Vagina (tissue), 2 donors: ENCODE measurements at regions not wholly inside any gene's neighbourhood (a gene's known extent, or its start where the extent isn't known, plus 50 kb on each side); places are given as distances from the start of the nearest gene placed in this dataset.

Source experiments
- DNase-seq, 2 donors: peaks; one replicate each; pipeline ENCODE4 v3.0.0-alpha.2; 2017; ENCODE audit errors: extremely low spot score in 2 of 2
- H3K27ac ChIP-seq: fragments of 200-600 bp; sonication (generic); one replicate; pipeline ENCODE4 v1.5.1; 2019
- H3K27me3 ChIP-seq: fragments of 200-600 bp; sonication (generic); one replicate; pipeline ENCODE4 v1.5.1; 2019
- H3K36me3 ChIP-seq, 2 donors: fragments of 200-600 bp; sonication (generic); one replicate each; pipeline ENCODE4 v1.5.1; 2017 to 2019
- H3K4me1 ChIP-seq: fragments of 200-600 bp; sonication (generic); one replicate; pipeline ENCODE4 v1.5.1; 2019
- H3K4me3 ChIP-seq, 2 donors: fragments of 200-600 bp; sonication (generic); 1 replicate in 1 of 2; 2 replicates in 1 of 2; pipeline ENCODE4 v1.5.1; 2016 to 2019
- H3K9me3 ChIP-seq: fragments of 200-600 bp; sonication (generic); one replicate; pipeline ENCODE4 v1.5.1; 2019
- POLR2A ChIP-seq, 2 donors: fragments of 450-650 bp; IDR thresholded peaks; one replicate each; pipeline ENCODE4 v1.6.1; 2017; ENCODE audit warnings: antibody characterized with exemption in 2 of 2, mild to moderate bottlenecking in 2 of 2, moderate library complexity in 2 of 2
- POLR2AphosphoS5 ChIP-seq, 2 donors: sonication (generic); formaldehyde crosslinking; IDR thresholded peaks; one replicate each; pipeline ENCODE4 v1.9.0; 2017; ENCODE audit warnings: antibody characterized with exemption in 2 of 2, mild to moderate bottlenecking in 2 of 2, low read depth in 1 of 2; ENCODE audit not compliant: insufficient read depth in 1 of 2
- intact Hi-C: fragments of 100-400 bp; cut with DNase I; formaldehyde crosslinking; loops from one replicate; pipeline ENCODE4 v1.15.1; 2023
- TF ChIP-seq, protein P1 (sequence below), 3 experiments: fragments of 450-650 bp in 2 of 3; fragments of 200-600 bp in 1 of 3; sonication (generic) in 1 of 3; IDR thresholded peaks; one replicate each; pipeline ENCODE4 v1.5.1; 2017 to 2019; ENCODE audit warnings: antibody characterized with exemption in 3 of 3, mild to moderate bottlenecking in 2 of 3, moderate library complexity in 2 of 3

DNA sequence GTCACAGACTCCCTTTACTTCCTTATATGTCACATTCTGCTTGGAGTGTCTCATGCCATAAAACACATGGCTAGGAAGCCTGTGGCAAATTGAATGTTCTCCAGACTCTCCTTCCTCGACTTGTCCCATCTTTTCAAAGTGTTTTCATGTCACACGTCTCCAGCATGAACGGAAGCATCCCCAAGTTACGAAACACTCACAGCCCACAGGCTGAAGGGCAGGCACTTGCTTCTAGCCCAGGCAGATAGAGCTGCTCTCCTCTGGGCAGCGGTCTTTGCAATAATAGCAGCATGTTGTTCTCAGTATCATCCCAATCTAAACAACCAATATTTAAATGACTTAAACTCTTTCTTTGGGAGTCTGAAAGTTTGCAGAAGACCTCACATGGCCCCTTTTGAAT, 85.3 kb upstream of the ADAMTS9 start:
- H3K27me3 ChIP-seq, result no peaks in the 10 kb centered on the region
- DNase-seq, result no peak
- no peaks in the 10 kb centered on the region for H3K9me3 ChIP-seq
- no peaks in the 10 kb centered on the region for H3K36me3 ChIP-seq
- intact Hi-C loops, result no loop called here
- H3K4me1 ChIP-seq, result peaks cover 7% of the 10 kb centered on the region
- no peak overlapping the region for H3K4me3 ChIP-seq
- TF ChIP-seq POLR2AphosphoS5 (IDR thresholded peaks at IDR 0.05; ENCODE audit: insufficient read depth in 1 of 2, low read depth in 1 of 2), result no peak
- TF ChIP-seq, protein P1, sequence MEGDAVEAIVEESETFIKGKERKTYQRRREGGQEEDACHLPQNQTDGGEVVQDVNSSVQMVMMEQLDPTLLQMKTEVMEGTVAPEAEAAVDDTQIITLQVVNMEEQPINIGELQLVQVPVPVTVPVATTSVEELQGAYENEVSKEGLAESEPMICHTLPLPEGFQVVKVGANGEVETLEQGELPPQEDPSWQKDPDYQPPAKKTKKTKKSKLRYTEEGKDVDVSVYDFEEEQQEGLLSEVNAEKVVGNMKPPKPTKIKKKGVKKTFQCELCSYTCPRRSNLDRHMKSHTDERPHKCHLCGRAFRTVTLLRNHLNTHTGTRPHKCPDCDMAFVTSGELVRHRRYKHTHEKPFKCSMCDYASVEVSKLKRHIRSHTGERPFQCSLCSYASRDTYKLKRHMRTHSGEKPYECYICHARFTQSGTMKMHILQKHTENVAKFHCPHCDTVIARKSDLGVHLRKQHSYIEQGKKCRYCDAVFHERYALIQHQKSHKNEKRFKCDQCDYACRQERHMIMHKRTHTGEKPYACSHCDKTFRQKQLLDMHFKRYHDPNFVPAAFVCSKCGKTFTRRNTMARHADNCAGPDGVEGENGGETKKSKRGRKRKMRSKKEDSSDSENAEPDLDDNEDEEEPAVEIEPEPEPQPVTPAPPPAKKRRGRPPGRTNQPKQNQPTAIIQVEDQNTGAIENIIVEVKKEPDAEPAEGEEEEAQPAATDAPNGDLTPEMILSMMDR (IDR thresholded peaks at IDR 0.05), result no peak
- no peak for TF ChIP-seq POLR2A (IDR thresholded peaks at IDR 0.05)
- no peak overlapping the region for H3K27ac ChIP-seq

DNA sequence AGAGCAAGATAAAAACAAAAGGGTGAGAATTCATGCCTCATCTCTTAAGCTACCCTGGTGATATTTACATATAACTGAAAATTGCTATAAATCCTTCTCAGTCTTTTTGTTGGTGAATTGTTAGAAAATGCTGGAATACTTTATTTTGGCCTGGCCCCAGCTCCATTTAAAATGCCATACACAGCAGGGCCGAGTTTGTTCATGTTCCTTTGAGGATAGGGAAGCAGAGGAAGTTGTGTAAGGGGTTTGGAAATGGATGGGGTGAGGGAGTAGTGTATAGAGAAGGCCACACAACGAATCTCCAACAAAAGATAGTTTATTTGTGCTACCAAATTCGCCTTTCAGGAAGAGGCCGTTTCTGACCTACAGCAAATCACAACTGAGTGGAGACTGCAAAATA, 78.6 kb upstream of the ADAMTS9 start:
- intact Hi-C loops, result no loop called here
- DNase-seq, result no peak
- Histone ChIP-seq H3K36me3 (no peaks in the 10 kb centered on the region), H3K9me3 (no peaks in the 10 kb centered on the region), H3K4me1 (peaks cover 10% of the 10 kb centered on the region), H3K27me3 (no peaks in the 10 kb centered on the region), H3K4me3 (no peak overlapping the region), H3K27ac (no peak overlapping the region)
- TF ChIP-seq POLR2AphosphoS5 (IDR thresholded peaks at IDR 0.05; ENCODE audit: insufficient read depth in 1 of 2, low read depth in 1 of 2), result no peak
- no peak for TF ChIP-seq POLR2A (IDR thresholded peaks at IDR 0.05)
- TF ChIP-seq, protein P1 (IDR thresholded peaks at IDR 0.05), result no peak

DNA sequence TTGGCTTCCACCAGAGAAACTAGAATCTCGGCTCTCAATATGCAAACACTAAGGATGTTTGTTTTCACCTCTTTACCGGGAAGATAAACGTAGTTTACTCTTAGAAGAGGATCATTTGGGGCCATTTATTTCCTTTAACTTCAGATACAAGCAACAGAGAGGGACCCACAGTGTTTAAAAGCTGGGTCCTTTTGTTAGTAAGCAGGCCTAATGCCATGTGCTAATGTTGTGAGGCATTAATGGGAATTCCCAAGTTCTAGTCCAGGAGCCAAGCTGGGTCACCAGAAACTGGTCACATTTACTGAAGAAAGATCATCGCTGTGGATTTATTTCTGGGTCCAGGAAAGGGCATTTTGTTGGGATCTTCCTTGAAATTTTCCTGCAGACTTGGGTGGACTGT, 78.1 kb upstream of the ADAMTS9 start:
- no peak overlapping the region for H3K4me3 ChIP-seq
- no peaks in the 10 kb centered on the region for H3K36me3 ChIP-seq
- DNase-seq, result no peak
- no peak overlapping the region for H3K27ac ChIP-seq
- no peaks in the 10 kb centered on the region for H3K27me3 ChIP-seq
- intact Hi-C loops, result no loop called here
- no peaks in the 10 kb centered on the region for H3K9me3 ChIP-seq
- no peak for TF ChIP-seq POLR2AphosphoS5 (IDR thresholded peaks at IDR 0.05; ENCODE audit: insufficient read depth in 1 of 2, low read depth in 1 of 2)
- TF ChIP-seq, protein P1 (IDR thresholded peaks at IDR 0.05), result no peak
- no peak for TF ChIP-seq POLR2A (IDR thresholded peaks at IDR 0.05)
- peaks cover 10% of the 10 kb centered on the region for H3K4me1 ChIP-seq

DNA sequence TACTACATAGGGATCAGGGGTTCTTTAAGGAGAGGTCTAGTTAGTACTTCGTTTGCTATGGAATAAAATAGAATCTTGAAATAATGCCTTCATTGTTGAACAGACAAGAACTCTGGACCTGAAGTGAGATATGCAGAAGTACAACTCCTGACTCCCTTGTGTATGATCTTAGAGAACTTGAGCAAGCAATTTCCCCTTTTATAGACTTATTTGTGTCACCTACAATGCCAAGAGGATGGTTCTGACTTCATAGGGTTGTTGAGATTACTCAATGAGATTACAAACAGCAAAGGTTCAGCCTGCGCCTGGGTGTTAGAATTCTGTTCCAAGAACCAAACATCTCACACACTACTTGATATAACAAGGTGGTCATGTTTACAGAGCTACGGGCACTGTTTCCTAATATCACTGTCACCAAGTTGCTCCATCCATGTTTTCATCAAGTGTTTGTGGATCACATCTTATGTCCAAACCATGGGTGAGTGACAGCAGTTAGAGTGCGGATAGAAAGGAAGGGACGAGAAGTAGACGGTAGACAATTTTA, 76.7 kb upstream of the ADAMTS9 start:
- no peaks in the 10 kb centered on the region for H3K9me3 ChIP-seq
- H3K4me1 ChIP-seq, result peaks cover 10% of the 10 kb centered on the region
- H3K4me3 ChIP-seq, result no peak overlapping the region
- DNase-seq, result no peak
- no peaks in the 10 kb centered on the region for H3K36me3 ChIP-seq
- TF ChIP-seq, protein P1 (IDR thresholded peaks at IDR 0.05), result no peak
- no peak for TF ChIP-seq POLR2AphosphoS5 (IDR thresholded peaks at IDR 0.05; ENCODE audit: insufficient read depth in 1 of 2, low read depth in 1 of 2)
- TF ChIP-seq POLR2A (IDR thresholded peaks at IDR 0.05), result no peak
- no peaks in the 10 kb centered on the region for H3K27me3 ChIP-seq
- no peak overlapping the region for H3K27ac ChIP-seq
- intact Hi-C loops, result no loop called here

DNA sequence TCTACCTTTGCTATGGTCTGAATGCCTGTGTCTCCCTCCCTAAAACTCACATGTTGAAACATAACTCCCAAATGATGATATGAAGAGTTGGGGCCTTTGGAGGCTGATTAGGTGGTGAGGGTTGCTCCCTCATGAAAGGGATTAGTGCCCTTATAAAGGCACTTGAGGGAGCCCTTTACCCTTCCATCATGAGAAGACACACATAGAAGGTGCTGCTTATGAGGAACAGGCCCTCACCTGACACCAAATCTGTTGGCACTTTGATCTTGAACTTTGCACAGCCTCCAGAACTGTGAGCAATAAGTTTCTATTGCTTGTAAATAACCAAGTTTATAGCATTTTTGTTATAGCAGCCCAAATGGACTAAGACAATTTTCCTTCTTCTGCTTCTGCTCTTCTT, 76.2 kb upstream of the ADAMTS9 start:
- TF ChIP-seq POLR2AphosphoS5 (IDR thresholded peaks at IDR 0.05; ENCODE audit: insufficient read depth in 1 of 2, low read depth in 1 of 2), result no peak
- Histone ChIP-seq H3K27ac (no peak overlapping the region), H3K27me3 (no peaks in the 10 kb centered on the region), H3K9me3 (no peaks in the 10 kb centered on the region), H3K36me3 (no peaks in the 10 kb centered on the region), H3K4me1 (peaks cover 10% of the 10 kb centered on the region), H3K4me3 (no peak overlapping the region)
- intact Hi-C loops, result no loop called here
- DNase-seq, result no peak
